NCI-H510A (cell line): ENCODE measurements at regions not wholly inside any gene's neighbourhood (a gene's known extent, or its start where the extent isn't known, plus 50 kb on each side); places are given as distances from the start of the nearest gene placed in this dataset.

ENCODE experiments used
- DNase-seq: peaks from one replicate; lab custom pipeline; 2025; lab: John Stamatoyannopoulos, UW

GRCh38 chr13:37364007-37364406 lies 234.6 kb downstream of the POSTN start:
- no peak for DNase-seq

- no peak for DNase-seq
These were observed 237.0 kb downstream of the POSTN start for GRCh38 chr13:37361608-37362007.

- DNase-seq, result no peak
These were observed 238.0 kb downstream of the POSTN start for GRCh38 chr13:37360556-37360955.

- no peak for DNase-seq
These were observed 241.0 kb downstream of the POSTN start for GRCh38 chr13:37357548-37357947.

- no peak for DNase-seq
These were observed 244.7 kb downstream of the POSTN start for GRCh38 chr13:37353911-37354310.

- no peak for DNase-seq
These were observed 245.7 kb upstream of the CSNK1A1L start for GRCh38 chr13:37351211-37351610.

GRCh38 chr13:37349916-37350315 lies 244.5 kb upstream of the CSNK1A1L start:
- DNase-seq, result no peak

- no peak for DNase-seq
These were observed 243.6 kb upstream of the CSNK1A1L start for GRCh38 chr13:37348916-37349643.

GRCh38 chr13:37345869-37346268 lies 240.4 kb upstream of the CSNK1A1L start:
- no peak for DNase-seq

- no peak for DNase-seq
These were observed 239.9 kb upstream of the CSNK1A1L start for GRCh38 chr13:37345391-37345790.

- DNase-seq, result no peak
These were observed 238.6 kb upstream of the CSNK1A1L start for GRCh38 chr13:37344056-37344455.

- DNase-seq, result no peak
These were observed 236.7 kb upstream of the CSNK1A1L start for GRCh38 chr13:37342205-37342604.

- DNase-seq, result no peak
These were observed 235.6 kb upstream of the CSNK1A1L start for GRCh38 chr13:37340901-37341670.

- no peak for DNase-seq
These were observed 233.9 kb upstream of the CSNK1A1L start for GRCh38 chr13:37339386-37339735.

- no peak for DNase-seq
These were observed 233.4 kb upstream of the CSNK1A1L start for GRCh38 chr13:37338726-37339385.

- DNase-seq, result no peak
These were observed 220.9 kb upstream of the CSNK1A1L start for GRCh38 chr13:37326334-37326733.

- no peak for DNase-seq
These were observed 213.6 kb upstream of the CSNK1A1L start for GRCh38 chr13:37319031-37319443.

- DNase-seq, result no peak
These were observed 211.5 kb upstream of the CSNK1A1L start for GRCh38 chr13:37316935-37317334.

GRCh38 chr13:37313372-37313771 lies 207.9 kb upstream of the CSNK1A1L start:
- no peak for DNase-seq

- no peak for DNase-seq
These were observed 201.5 kb upstream of the CSNK1A1L start for GRCh38 chr13:37306778-37307544.

GRCh38 chr13:37303606-37304005 lies 198.1 kb upstream of the CSNK1A1L start:
- DNase-seq, result no peak

- DNase-seq, result no peak
These were observed 197.2 kb upstream of the CSNK1A1L start for GRCh38 chr13:37302686-37303085.
